ENCODE measurements at regions not wholly inside any gene's neighbourhood (a gene's known extent, or its start where the extent isn't known, plus 50 kb on each side); places are given as distances from the start of the nearest gene placed in this dataset.
A peak's percentile ranks its signal among the peaks of the same experiment; 100 is the strongest.

DNA sequence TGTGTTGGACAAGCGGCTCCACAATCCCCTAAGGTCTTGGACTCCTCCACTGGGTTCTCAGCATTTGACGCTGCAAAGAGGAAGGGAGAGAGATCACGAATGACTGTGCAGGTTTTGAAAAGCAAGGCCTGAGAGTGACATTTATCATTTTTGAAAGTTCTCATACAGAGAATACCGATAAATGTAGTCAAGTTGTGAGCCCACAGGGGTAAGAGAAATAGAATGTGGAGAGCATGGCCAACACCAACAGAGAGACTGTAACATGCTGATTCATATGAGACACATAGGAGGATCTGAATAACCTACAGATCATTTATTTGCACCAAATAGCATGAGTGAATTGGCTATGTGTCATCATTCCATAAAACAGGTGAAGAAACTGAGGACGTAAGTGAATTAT is 230.5 kb upstream of the MBL2 start:
- no peak overlapping the region for H3K4me3 ChIP-seq
- H3K9me3 Mint-ChIP-seq, result no peaks in the 10 kb centered on the region
- no peaks in the 10 kb centered on the region for H3K27me3 Mint-ChIP-seq (ENCODE audit: insufficient read depth, low read depth)
- no peak overlapping the region for H3K9ac ChIP-seq
- H3K36me3 Mint-ChIP-seq, result no peaks in the 10 kb centered on the region
- peak overlapping the region; percentile 50 for H2AFZ ChIP-seq (replicated peaks)
- no peak overlapping the region for H3K4me2 ChIP-seq
- H3K27me3 ChIP-seq, result no peaks in the 10 kb centered on the region
- H3K4me1 ChIP-seq, result no peaks in the 10 kb centered on the region
- no peaks in the 10 kb centered on the region for H3K36me3 ChIP-seq
- no peak overlapping the region for H3K4me3 Mint-ChIP-seq
- no peak for DNase-seq (ENCODE audit: low spot score)
- H3K27ac ChIP-seq, result no peak overlapping the region
- no peak overlapping the region for H3K27ac Mint-ChIP-seq
- H3K4me1 Mint-ChIP-seq, result no peaks in the 10 kb centered on the region
- H3K9me3 ChIP-seq (ENCODE audit: low read depth), result no peaks in the 10 kb centered on the region
- H3K79me2 ChIP-seq (ENCODE audit: low read depth), result no peaks in the 10 kb centered on the region
- no peaks in the 10 kb centered on the region for H3F3A ChIP-seq (ENCODE audit: low read depth)
- no peaks in the 10 kb centered on the region for H4K20me1 ChIP-seq (ENCODE audit: low read depth)
- TF ChIP-seq EZH2 (IDR thresholded peaks at IDR 0.05), result no peak
- TF ChIP-seq, protein P1, sequence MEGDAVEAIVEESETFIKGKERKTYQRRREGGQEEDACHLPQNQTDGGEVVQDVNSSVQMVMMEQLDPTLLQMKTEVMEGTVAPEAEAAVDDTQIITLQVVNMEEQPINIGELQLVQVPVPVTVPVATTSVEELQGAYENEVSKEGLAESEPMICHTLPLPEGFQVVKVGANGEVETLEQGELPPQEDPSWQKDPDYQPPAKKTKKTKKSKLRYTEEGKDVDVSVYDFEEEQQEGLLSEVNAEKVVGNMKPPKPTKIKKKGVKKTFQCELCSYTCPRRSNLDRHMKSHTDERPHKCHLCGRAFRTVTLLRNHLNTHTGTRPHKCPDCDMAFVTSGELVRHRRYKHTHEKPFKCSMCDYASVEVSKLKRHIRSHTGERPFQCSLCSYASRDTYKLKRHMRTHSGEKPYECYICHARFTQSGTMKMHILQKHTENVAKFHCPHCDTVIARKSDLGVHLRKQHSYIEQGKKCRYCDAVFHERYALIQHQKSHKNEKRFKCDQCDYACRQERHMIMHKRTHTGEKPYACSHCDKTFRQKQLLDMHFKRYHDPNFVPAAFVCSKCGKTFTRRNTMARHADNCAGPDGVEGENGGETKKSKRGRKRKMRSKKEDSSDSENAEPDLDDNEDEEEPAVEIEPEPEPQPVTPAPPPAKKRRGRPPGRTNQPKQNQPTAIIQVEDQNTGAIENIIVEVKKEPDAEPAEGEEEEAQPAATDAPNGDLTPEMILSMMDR (IDR thresholded peaks at IDR 0.05), result no peak
- TF ChIP-seq EZH2phosphoT487 (IDR thresholded peaks at IDR 0.05), result no peak

DNA sequence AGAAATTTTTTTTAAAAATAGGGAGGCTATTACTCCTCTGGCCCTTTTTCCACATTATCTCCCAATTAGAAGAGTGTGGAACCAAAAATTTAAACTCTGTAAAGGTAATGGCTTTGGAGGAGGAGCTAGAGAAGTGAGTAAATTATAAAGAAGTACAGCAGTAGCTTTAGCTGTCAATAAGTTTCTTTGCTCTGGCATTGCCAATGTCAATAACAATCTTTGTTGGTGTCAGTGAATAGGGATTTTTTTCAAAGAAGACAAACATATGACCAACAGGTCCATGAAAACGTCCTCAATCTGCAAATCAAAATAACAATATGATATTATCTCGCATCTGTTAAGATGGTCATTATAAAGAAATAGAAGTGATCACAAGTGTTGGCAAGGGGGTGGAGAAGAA is 227.1 kb upstream of the MBL2 start:
- no peaks in the 10 kb centered on the region for H4K20me1 ChIP-seq (ENCODE audit: low read depth)
- no peaks in the 10 kb centered on the region for H3K79me2 ChIP-seq (ENCODE audit: low read depth)
- no peaks in the 10 kb centered on the region for H3F3A ChIP-seq (ENCODE audit: low read depth)
- H3K9me3 ChIP-seq (ENCODE audit: low read depth), result no peaks in the 10 kb centered on the region
- Mint-ChIP-seq H3K27ac (no peak overlapping the region), H3K27me3 (ENCODE audit: insufficient read depth, low read depth) (peaks cover 4% of the 10 kb centered on the region), H3K9me3 (peaks cover 7% of the 10 kb centered on the region), H3K4me3 (no peak overlapping the region), H3K4me1 (no peaks in the 10 kb centered on the region), H3K36me3 (no peaks in the 10 kb centered on the region)
- H3K4me3 ChIP-seq, result no peak overlapping the region
- no peak overlapping the region for H2AFZ ChIP-seq (replicated peaks)
- no peak overlapping the region for H3K9ac ChIP-seq
- TF ChIP-seq EZH2phosphoT487 (IDR thresholded peaks at IDR 0.05), result no peak
- TF ChIP-seq EZH2 (IDR thresholded peaks at IDR 0.05), result no peak
- TF ChIP-seq, protein P1 (IDR thresholded peaks at IDR 0.05), result no peak
- H3K4me1 ChIP-seq, result no peaks in the 10 kb centered on the region
- no peaks in the 10 kb centered on the region for H3K27me3 ChIP-seq
- H3K4me2 ChIP-seq, result no peak overlapping the region
- no peak for DNase-seq (ENCODE audit: low spot score)
- H3K27ac ChIP-seq, result no peak overlapping the region
- H3K36me3 ChIP-seq, result no peaks in the 10 kb centered on the region

DNA sequence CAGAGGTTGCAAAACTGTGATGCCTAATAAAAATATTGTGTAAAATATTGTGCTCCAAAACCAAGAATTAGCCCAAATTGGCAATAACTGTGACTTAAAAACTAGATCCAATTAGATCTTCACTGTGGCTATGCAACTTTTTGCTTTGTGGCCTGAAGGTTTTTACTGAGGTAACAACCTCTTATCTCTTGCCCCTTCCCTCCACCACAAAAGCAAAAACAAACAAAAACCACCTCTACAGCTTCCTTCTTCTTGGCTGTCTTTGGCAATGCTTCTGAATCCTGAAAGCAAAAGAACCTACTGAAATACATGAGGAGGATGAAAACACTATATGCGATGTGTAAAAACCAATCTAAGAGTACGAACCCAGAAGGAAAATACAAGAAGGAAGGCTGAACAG is 226.7 kb upstream of the MBL2 start:
- DNase-seq (ENCODE audit: low spot score), result no peak
- Histone ChIP-seq H3K4me1 (no peaks in the 10 kb centered on the region), H3K79me2 (ENCODE audit: low read depth) (no peaks in the 10 kb centered on the region), H4K20me1 (ENCODE audit: low read depth) (no peaks in the 10 kb centered on the region), H2AFZ (replicated peaks) (no peak overlapping the region), H3K4me3 (no peak overlapping the region), H3K36me3 (no peaks in the 10 kb centered on the region), H3K9me3 (ENCODE audit: low read depth) (no peaks in the 10 kb centered on the region), H3K27me3 (no peaks in the 10 kb centered on the region), H3K9ac (no peak overlapping the region), H3K4me2 (no peak overlapping the region), H3K27ac (no peak overlapping the region), H3F3A (ENCODE audit: low read depth) (no peaks in the 10 kb centered on the region)
- no peak overlapping the region for H3K27ac Mint-ChIP-seq
- peaks cover 7% of the 10 kb centered on the region for H3K9me3 Mint-ChIP-seq
- TF ChIP-seq EZH2phosphoT487 (IDR thresholded peaks at IDR 0.05) (no peak), EZH2 (IDR thresholded peaks at IDR 0.05) (no peak)
- TF ChIP-seq, protein P1 (IDR thresholded peaks at IDR 0.05), result no peak
- peaks cover 4% of the 10 kb centered on the region for H3K27me3 Mint-ChIP-seq (ENCODE audit: insufficient read depth, low read depth)
- H3K36me3 Mint-ChIP-seq, result no peaks in the 10 kb centered on the region
- H3K4me1 Mint-ChIP-seq, result no peaks in the 10 kb centered on the region
- H3K4me3 Mint-ChIP-seq, result no peak overlapping the region

DNA sequence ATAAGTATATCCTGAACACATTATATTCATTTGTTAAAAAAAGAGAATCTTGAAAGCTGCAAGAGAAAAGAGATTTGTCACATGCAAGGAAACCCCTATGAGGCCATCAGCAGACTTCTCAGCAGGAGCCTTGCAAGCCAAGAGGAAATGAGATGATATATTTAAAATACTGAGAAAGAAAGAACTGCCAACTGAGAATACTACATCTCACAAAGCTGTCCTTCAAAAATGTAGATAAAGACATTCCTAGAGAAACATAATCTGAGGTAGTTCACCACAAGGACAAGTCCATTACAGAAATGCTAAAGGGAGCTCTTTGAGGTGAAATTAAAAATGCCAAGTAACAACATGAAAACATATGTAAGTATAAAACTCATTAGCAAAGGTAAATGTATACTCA is 224.4 kb upstream of the MBL2 start:
- H3K27ac ChIP-seq, result no peak overlapping the region
- H3K4me3 ChIP-seq, result no peak overlapping the region
- DNase-seq (ENCODE audit: low spot score), result no peak
- TF ChIP-seq, protein P1 (IDR thresholded peaks at IDR 0.05), result no peak
- TF ChIP-seq EZH2phosphoT487 (IDR thresholded peaks at IDR 0.05) (no peak), EZH2 (IDR thresholded peaks at IDR 0.05) (no peak)
- no peaks in the 10 kb centered on the region for H3K9me3 ChIP-seq (ENCODE audit: low read depth)
- no peaks in the 10 kb centered on the region for H3K36me3 Mint-ChIP-seq
- H3K4me3 Mint-ChIP-seq, result no peak overlapping the region
- H3K27me3 ChIP-seq, result no peaks in the 10 kb centered on the region
- peaks cover 5% of the 10 kb centered on the region for H3K27me3 Mint-ChIP-seq (ENCODE audit: insufficient read depth, low read depth)
- no peaks in the 10 kb centered on the region for H3K36me3 ChIP-seq
- H3K79me2 ChIP-seq (ENCODE audit: low read depth), result no peaks in the 10 kb centered on the region
- no peak overlapping the region for H3K4me2 ChIP-seq
- peaks cover 7% of the 10 kb centered on the region for H3K9me3 Mint-ChIP-seq
- H3K4me1 Mint-ChIP-seq, result no peaks in the 10 kb centered on the region
- H2AFZ ChIP-seq (replicated peaks), result no peak overlapping the region
- no peaks in the 10 kb centered on the region for H3K4me1 ChIP-seq
- H3K27ac Mint-ChIP-seq, result no peak overlapping the region
- no peaks in the 10 kb centered on the region for H4K20me1 ChIP-seq (ENCODE audit: low read depth)
- no peaks in the 10 kb centered on the region for H3F3A ChIP-seq (ENCODE audit: low read depth)
- no peak overlapping the region for H3K9ac ChIP-seq
